KMS-11 (cell line): ENCODE measurements at regions not wholly inside any gene's neighbourhood (a gene's known extent, or its start where the extent isn't known, plus 50 kb on each side); places are given as distances from the start of the nearest gene placed in this dataset.
"Not testable (repeated sequence)": the region's sequence is repeated elsewhere in the genome, so short reads cannot be mapped to it uniquely, and the experiment has no call there.

Source experiments
- H2AFZ ChIP-seq: fragments of 200-600 bp; sonication (generic); 2 replicates; pipeline ENCODE4 v1.6.1; 2016; ENCODE audit warnings: antibody characterized with exemption, mixed run types, low read depth
- H3K27ac ChIP-seq: fragments of 200-600 bp; sonication (generic); 2 replicates; pipeline ENCODE4 v1.6.1; 2016; ENCODE audit warnings: mild to moderate bottlenecking, mixed run types
- H3K27me3 ChIP-seq: fragments of 200-600 bp; sonication (generic); 2 replicates; pipeline ENCODE4 v1.6.1; 2017; ENCODE audit warnings: mild to moderate bottlenecking, low read depth, mixed run types, moderate library complexity; ENCODE audit not compliant: insufficient read depth
- H3K36me3 ChIP-seq: fragments of 200-600 bp; sonication (generic); 2 replicates; pipeline ENCODE4 v1.6.1; 2017; ENCODE audit warnings: mild to moderate bottlenecking, mixed run types; ENCODE audit not compliant: insufficient read depth
- H3K4me1 ChIP-seq: fragments of 200-600 bp; sonication (generic); 2 replicates; pipeline ENCODE4 v1.6.1; 2016; ENCODE audit warnings: mild to moderate bottlenecking, low read depth, mixed run types; ENCODE audit not compliant: poor library complexity, severe bottlenecking
- H3K4me2 ChIP-seq: fragments of 200-600 bp; sonication (generic); 2 replicates; pipeline ENCODE4 v1.7.0; 2016; ENCODE audit warnings: mild to moderate bottlenecking, mixed run types
- H3K4me3 ChIP-seq: fragments of 200-600 bp; sonication (generic); IDR thresholded peaks from 2 replicates; pipeline ENCODE4 v1.6.1; 2017; ENCODE audit warnings: low read depth, low read length, mixed read lengths; ENCODE audit not compliant: insufficient read depth
- H3K79me2 ChIP-seq: fragments of 200-600 bp; sonication (generic); 2 replicates; pipeline ENCODE4 v1.6.1; 2016; ENCODE audit warnings: low read depth, mixed run types; ENCODE audit not compliant: insufficient read depth
- H3K9ac ChIP-seq: fragments of 200-600 bp; sonication (generic); 2 replicates; pipeline ENCODE4 v1.6.1; 2016; ENCODE audit warnings: mild to moderate bottlenecking, mixed run types
- H4K20me1 ChIP-seq: fragments of 200-600 bp; sonication (generic); 2 replicates; pipeline ENCODE4 v1.6.1; 2016; ENCODE audit warnings: mild to moderate bottlenecking, mixed run types; ENCODE audit not compliant: insufficient read depth
- TF ChIP-seq, protein P1 (sequence below): fragments of 200-600 bp; sonication (generic); conservative IDR thresholded peaks from 2 replicates; pipeline ENCODE4 v1.6.1; 2017; ENCODE audit warnings: low read depth, mild to moderate bottlenecking, antibody characterized with exemption, low read length, moderate library complexity, mixed read lengths

DNA sequence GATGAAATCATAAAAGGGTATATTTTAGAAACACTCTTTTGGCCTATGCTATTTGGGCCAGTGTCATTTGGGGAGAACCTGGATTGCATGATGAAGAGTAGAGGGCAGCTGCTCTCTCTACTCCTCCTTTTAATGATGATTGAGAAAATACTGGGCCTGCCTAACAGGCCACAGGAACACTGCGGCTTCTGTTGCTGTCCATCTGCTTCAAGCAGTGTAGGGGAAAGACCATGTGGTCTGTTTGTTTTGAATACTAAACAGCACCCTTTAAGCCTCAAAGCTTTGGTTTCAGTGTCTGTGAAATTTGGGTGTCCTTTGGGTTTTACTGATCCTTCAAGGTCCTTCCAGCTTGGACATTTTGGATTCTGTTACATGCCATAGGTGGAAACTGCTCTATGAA is 78.0 kb downstream of the TTC6 start:
- Histone ChIP-seq H2AFZ (no peak overlapping the region), H3K27ac (no peak overlapping the region), H3K27me3 (no peaks in the 10 kb centered on the region), H3K4me2 (no peak overlapping the region), H3K4me3 (no peak overlapping the region), H3K79me2 (no peaks in the 10 kb centered on the region), H3K36me3 (no peaks in the 10 kb centered on the region), H4K20me1 (no peaks in the 10 kb centered on the region), H3K9ac (no peak overlapping the region), H3K4me1 (no peaks in the 10 kb centered on the region)
- TF ChIP-seq, protein P1, sequence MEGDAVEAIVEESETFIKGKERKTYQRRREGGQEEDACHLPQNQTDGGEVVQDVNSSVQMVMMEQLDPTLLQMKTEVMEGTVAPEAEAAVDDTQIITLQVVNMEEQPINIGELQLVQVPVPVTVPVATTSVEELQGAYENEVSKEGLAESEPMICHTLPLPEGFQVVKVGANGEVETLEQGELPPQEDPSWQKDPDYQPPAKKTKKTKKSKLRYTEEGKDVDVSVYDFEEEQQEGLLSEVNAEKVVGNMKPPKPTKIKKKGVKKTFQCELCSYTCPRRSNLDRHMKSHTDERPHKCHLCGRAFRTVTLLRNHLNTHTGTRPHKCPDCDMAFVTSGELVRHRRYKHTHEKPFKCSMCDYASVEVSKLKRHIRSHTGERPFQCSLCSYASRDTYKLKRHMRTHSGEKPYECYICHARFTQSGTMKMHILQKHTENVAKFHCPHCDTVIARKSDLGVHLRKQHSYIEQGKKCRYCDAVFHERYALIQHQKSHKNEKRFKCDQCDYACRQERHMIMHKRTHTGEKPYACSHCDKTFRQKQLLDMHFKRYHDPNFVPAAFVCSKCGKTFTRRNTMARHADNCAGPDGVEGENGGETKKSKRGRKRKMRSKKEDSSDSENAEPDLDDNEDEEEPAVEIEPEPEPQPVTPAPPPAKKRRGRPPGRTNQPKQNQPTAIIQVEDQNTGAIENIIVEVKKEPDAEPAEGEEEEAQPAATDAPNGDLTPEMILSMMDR = no peak

DNA sequence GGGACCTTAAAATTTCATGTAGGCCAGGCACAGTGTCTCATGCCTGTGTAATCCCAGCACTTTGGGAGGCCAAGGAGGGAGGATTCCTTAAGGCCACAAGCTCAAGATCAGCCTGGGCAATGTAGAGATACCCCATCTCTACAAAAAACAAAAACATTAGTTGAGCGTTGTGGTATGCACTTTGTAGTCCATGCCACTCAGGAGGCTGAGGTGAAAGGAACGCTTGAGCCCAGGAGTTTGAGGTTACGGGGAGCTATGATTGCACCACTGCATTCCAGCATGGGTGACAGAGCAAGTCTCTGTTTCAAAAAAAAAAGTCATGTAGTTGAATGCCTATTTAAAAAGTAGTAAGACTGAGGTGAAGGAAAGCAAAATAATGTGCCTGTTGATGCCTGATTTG is 83.5 kb downstream of the TTC6 start:
- Histone ChIP-seq H3K27ac (no peak overlapping the region), H3K79me2 (no peaks in the 10 kb centered on the region), H3K4me3 (no peak overlapping the region), H3K4me1 (no peaks in the 10 kb centered on the region), H3K9ac (no peak overlapping the region), H3K4me2 (no peak overlapping the region), H3K27me3 (no peaks in the 10 kb centered on the region), H2AFZ (no peak overlapping the region), H3K36me3 (no peaks in the 10 kb centered on the region), H4K20me1 (no peaks in the 10 kb centered on the region)
- TF ChIP-seq, protein P1 = no peak

DNA sequence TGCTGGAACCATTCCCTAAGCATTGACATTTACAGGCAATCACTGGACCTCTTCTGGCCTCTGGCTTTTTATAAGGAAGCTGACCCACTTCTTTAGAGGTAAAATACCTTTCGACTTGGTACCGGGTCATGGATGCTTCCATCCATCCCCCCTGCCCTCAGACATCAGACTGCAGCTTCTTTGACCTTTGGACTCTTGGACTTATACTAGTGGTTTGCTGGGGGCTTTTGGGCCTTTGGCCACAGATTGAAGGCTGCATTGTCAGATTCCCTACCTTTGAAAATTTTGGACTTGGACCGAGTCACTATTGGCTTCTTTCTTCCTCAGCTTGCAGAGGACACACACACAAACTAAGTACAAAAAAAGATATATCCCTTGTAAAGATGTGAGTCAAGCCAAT is 86.1 kb downstream of the TTC6 start:
- no peak overlapping the region for H3K4me2 ChIP-seq
- no peak overlapping the region for H3K27ac ChIP-seq
- H3K27me3 ChIP-seq = no peaks in the 10 kb centered on the region
- no peaks in the 10 kb centered on the region for H3K79me2 ChIP-seq
- no peak overlapping the region for H3K4me3 ChIP-seq
- TF ChIP-seq, protein P1 = no peak
- H3K4me1 ChIP-seq = no peaks in the 10 kb centered on the region
- H4K20me1 ChIP-seq = no peaks in the 10 kb centered on the region
- no peaks in the 10 kb centered on the region for H3K36me3 ChIP-seq
- H2AFZ ChIP-seq = no peak overlapping the region
- no peak overlapping the region for H3K9ac ChIP-seq

DNA sequence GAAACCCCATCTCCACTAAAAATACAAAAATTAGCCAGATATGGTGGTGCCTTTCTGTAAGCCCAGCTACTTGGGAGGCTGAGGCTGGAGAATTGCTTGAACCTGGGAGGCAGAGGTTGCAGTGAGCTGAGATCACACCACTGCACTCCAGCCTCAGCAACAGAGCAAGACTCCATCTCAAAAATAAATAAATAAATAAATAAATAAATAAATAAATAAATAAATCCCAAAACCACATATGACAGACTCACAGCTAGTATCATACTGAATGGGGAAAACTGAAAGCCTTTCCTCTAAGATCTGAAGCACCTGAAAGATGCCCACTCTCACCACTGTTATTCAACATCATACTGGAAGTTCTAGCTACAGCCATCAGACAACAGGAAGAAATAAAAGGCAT is 97.3 kb downstream of the TTC6 start:
- H3K4me1 ChIP-seq, H4K20me1 ChIP-seq, H3K27ac ChIP-seq, H3K79me2 ChIP-seq, H3K27me3 ChIP-seq, H3K36me3 ChIP-seq, H3K4me3 ChIP-seq, H3K4me2 ChIP-seq, H2AFZ ChIP-seq, H3K9ac ChIP-seq: not testable (repeated sequence)

DNA sequence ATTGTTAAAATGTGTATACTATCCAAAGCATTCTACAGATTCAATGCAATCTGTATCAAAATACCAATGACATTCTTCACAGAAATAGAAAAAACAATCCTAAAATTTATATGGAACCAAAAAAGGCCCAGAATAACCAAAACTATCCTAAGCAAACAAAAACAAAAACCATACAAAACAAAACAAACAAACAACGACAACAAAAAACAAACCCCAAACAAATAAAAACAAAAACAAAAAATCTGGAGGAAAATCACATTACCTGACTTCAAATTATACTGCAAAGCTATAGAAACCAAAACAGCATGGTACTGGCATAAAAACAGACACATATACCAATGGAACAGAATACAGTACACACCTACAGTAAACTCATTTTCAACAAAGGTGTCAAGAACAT is 98.0 kb downstream of the TTC6 start:
- H3K79me2 ChIP-seq, H3K36me3 ChIP-seq, H3K4me2 ChIP-seq, H4K20me1 ChIP-seq, H3K4me1 ChIP-seq, H3K27me3 ChIP-seq, H3K4me3 ChIP-seq, H3K27ac ChIP-seq, H3K9ac ChIP-seq, H2AFZ ChIP-seq: not testable (repeated sequence)
